Fibroblast of pulmonary artery (primary cell): ENCODE measurements at regions not wholly inside any gene's neighbourhood (a gene's known extent, or its start where the extent isn't known, plus 50 kb on each side); places are given as distances from the start of the nearest gene placed in this dataset.

Source experiments
- DNase-seq: peaks from one replicate; pipeline ENCODE4 v3.0.0-alpha.2; 2010; ENCODE audit warnings: low read depth
- H3K4me3 ChIP-seq: replicated peaks from 2 replicates; pipeline ENCODE4 v1.5.1; 2011; ENCODE audit warnings: low read depth, mild to moderate bottlenecking, control low read depth, low read length, moderate library complexity
- TF ChIP-seq, protein P1 (sequence below): IDR thresholded peaks from 2 replicates; pipeline ENCODE4 v1.5.1; 2011; ENCODE audit warnings: mild to moderate bottlenecking, control low read depth, low read length, inconsistent platforms; ENCODE audit errors: missing control alignments

DNA sequence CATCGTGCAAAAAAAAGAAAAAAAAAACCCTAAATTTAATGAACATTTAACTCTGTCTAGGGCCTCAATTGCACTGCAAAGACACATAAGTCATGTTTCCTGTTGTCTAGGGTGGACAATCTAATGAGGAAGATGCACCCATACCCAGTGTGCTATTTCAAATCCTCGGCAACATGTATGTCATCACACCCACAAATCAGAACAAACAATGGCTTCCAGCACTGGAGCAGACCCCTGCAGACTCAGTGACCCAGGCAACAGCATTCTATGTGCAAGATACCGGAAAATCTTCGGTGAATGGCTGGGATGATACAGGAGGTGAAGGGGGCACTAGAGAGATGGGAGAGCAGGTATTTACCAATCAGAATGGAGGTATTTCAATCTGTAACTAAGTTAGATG is 221.7 kb upstream of the XYLT1 start:
- no peak overlapping the region for H3K4me3 ChIP-seq
- TF ChIP-seq, protein P1, sequence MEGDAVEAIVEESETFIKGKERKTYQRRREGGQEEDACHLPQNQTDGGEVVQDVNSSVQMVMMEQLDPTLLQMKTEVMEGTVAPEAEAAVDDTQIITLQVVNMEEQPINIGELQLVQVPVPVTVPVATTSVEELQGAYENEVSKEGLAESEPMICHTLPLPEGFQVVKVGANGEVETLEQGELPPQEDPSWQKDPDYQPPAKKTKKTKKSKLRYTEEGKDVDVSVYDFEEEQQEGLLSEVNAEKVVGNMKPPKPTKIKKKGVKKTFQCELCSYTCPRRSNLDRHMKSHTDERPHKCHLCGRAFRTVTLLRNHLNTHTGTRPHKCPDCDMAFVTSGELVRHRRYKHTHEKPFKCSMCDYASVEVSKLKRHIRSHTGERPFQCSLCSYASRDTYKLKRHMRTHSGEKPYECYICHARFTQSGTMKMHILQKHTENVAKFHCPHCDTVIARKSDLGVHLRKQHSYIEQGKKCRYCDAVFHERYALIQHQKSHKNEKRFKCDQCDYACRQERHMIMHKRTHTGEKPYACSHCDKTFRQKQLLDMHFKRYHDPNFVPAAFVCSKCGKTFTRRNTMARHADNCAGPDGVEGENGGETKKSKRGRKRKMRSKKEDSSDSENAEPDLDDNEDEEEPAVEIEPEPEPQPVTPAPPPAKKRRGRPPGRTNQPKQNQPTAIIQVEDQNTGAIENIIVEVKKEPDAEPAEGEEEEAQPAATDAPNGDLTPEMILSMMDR = no peak
- no peak for DNase-seq

DNA sequence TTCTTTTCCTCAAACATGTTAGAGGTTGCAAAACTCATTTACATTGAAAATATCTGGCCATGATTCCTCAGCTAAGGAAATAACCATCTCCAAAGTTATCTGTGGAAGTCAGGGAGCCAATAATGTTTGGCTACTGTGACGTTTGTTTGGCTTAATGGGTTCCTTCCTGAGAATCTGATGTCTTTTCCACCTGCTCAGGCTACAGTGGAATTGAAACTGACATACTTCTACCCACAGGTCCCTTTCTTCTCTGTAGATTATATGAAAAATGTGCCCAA is 221.1 kb upstream of the XYLT1 start:
- H3K4me3 ChIP-seq = no peak overlapping the region
- TF ChIP-seq, protein P1 = no peak
- DNase-seq = no peak

DNA sequence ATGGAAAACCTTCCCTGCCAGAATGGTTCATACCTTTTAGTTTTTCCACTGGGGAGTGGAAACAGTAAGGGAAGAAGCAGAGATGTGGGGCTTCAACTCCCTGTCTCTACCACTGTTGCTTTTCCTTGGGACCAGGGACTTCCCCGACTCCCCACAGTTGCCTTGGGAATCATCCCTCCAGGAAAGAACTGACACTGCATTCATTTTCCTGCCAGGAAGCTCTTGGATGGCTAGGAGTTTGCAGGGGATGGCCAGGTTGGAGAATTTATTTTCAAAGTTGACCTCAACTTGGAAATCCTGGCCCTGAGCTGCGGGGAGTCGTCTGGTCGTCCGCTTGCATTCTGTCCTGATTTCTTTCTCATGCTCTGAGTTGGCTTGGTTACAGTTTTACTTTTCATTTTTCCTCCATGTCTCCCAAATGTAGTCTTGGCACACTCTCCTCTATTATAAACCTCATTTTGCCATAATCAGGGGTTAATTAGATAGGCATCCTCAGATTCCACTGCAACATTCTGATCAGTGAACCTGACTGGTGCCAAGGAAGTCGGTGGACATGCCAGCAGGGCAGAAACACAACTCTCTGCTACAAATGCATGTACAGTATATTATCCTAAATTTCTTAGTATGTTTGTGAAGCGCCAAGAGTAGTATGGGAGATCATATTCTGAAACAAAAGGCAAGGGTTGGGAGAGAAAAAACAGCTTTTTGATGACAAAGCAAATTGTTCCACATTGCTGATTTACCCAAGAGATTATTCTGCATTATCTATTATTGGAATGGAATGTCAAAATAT is 220.5 kb upstream of the XYLT1 start:
- TF ChIP-seq, protein P1 = no peak
- DNase-seq = no peak
- H3K4me3 ChIP-seq = no peak overlapping the region

DNA sequence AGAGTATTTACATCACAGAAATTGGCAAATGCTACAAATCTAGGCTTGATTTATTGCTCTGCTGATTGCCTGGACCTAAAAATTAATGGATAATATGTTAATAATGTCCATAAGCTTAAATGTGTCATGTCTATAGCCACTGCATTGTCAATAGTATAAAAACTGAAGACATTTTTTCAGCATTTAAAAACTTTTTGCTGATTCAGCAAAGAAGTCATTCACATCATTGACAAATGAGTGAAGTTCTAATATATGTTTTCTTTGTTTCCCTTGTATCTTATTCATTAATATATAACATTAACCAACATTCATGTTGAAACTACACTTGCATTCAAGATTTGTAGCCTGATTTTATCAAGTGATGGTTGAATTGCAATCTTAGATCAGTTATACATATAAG is 214.7 kb upstream of the XYLT1 start:
- TF ChIP-seq, protein P1 = no peak
- DNase-seq = no peak
- no peak overlapping the region for H3K4me3 ChIP-seq

DNA sequence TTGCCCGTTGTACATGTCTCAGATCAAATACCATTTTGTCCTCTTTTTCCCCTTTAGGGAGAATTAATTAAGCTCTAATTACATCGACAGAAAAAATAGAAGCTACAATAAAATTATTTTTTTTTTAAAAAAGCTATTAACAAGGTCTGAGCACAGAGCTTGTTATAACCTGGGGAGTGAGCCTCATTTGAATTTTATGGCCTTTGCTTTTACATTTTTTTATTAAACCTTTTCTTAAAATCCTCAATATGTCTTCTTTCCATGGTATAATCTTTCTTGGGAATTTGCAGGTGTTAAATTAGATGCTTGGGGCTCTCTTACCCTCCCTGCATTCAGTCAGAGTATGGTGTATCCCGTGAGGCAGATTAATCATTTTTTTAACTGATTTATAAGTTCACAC is 212.5 kb upstream of the XYLT1 start:
- no peak for DNase-seq
- H3K4me3 ChIP-seq = no peak overlapping the region

DNA sequence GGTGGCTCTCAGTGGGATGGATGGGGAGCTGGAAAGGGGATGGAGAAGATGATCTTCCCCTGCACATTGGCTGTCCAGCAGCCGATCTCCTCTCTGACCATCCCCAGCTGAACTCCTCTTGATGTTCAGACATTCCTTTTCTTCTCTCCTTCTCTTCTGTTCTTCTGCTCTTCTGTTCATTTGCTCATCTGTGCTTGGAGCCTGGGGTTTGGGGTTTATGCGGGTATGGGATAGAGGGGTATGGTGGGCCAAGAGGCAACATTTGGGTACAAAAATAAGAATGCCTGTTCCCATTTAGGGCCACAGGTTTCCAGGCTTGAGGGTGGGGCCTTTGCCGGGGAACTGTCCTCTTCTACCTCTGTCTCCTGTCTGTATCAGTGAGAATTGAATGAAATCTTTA is 205.4 kb upstream of the XYLT1 start:
- TF ChIP-seq, protein P1 = no peak
- H3K4me3 ChIP-seq = no peak overlapping the region
- DNase-seq = no peak

More for the DNA sequence above, 212.5 kb upstream of the XYLT1 start:
- TF ChIP-seq, protein P1 = no peak

DNA sequence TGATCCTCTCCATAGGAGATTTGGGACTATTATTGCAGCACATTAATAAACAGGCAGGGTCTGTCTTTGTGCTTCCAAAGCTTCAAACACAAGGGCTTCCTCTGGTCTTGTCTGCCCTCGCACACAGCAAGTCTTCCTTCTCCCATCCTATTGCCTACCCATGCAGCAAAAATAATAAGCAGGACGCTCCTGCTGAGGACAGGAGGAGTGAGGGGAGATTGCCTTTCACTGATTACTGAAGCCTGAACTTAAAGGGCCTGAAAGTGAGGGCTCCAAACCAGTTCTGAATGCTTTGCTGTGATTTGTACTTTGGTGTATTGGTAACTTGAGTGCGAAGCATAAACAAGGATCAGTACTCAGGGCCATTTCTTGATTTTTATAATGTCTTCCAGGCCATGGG is 197.6 kb upstream of the XYLT1 start:
- H3K4me3 ChIP-seq = no peak overlapping the region
- no peak for DNase-seq
- TF ChIP-seq, protein P1 = no peak
